Renal cortex interstitium (tissue), 11 donors: ENCODE measurements at regions not wholly inside any gene's neighbourhood (a gene's known extent, or its start where the extent isn't known, plus 50 kb on each side); places are given as distances from the start of the nearest gene placed in this dataset.
A peak's percentile ranks its signal among the peaks of the same experiment; 100 is the strongest.

Experiments used
- DNase-seq, 11 donors: peaks; one replicate each; pipeline ENCODE4 v3.0.0-alpha.2; 2013; ENCODE audit warnings: low read depth in 9 of 11, low spot score in 4 of 11; ENCODE audit errors: extremely low read depth in 1 of 11

- no peak for DNase-seq
These were observed 295.7 kb downstream of the CDC5L start for GRCh38 chr6:44682987-44683779.

DNA sequence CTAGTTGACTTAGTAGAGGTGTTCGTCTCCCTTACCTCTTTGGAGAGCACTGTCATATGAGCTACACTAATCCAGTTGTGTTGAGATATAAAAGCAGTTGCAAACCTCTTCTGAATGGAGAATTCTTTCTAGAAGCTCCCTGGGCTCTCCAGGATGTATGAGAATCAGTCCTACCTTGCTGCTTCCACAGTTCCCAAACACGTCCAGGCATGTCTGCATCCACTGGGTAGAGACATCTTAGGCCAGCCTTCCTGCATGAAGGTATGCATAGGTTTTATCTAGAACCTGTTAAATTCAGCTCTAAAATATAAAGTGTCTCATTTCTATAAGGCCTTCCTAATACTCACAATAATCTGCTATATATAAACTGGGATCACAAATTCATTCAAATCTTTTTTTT is 297.7 kb downstream of the CDC5L start:
- no peak for DNase-seq

DNA sequence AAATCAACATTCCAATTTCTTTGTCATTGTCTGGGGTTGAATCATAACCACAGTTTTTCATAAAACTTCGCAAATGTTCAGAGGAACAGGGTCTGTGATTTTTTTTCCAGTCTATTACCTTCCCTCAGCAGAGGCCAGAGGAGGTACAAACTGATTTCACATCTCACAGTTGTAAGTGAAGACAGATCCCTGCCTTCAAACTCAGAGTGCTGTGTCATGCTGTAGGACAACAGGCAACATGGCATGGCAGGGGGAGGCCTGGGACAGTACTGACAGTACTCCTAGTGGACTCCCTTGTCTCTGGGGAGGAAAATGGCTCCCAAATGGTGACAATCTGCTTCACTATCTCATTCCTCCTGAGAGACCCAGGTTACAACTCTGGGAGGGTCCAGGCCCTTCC is 308.6 kb downstream of the CDC5L start:
- no peak for DNase-seq

- no peak for DNase-seq
These were observed 309.2 kb downstream of the CDC5L start for GRCh38 chr6:44696686-44697085.

- DNase-seq, result no peak
These were observed 309.8 kb downstream of the CDC5L start for GRCh38 chr6:44697327-44697726.

DNA sequence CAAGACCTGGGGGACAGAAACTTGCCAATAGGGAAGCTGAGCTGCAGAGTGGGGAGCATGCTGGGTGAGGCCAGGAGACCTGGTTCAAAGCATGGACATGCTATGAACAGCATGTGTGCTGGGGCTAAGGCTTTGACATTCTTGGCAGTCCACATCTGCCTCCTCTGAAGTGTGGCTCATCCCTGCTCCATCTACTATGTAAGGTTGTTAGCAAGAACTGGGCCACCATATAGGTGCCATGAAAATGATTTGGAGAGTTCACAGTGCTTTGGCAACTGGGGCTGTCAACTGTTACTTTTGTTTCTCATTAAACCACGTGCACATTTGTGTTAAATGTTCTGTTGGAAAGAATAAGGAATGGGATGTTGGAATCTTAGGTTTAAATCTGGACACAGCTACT is 311.1 kb downstream of the CDC5L start:
- DNase-seq, result no peak

GRCh38 chr6:44699082-44699481 is 311.6 kb downstream of the CDC5L start:
- no peak for DNase-seq

DNA sequence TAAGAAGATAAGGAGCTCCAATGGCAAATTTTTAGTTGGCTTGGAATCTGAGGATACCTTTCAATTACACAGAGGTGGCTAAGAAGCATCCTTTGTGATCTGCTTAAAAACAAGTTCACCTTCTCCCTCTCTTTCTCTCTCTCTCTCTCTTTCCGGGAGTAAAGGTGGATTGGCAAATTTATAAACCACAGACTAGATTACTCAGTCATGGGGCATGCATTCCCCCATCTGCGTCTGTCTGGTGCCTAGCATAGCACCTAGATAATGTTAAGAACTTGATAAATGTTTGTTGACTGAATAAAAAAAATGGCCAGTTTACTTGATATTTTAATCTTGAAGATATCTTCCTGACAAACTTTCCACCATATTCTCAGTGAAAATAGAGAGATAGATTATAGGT is 312.3 kb downstream of the CDC5L start:
- DNase-seq, result no peak

DNA sequence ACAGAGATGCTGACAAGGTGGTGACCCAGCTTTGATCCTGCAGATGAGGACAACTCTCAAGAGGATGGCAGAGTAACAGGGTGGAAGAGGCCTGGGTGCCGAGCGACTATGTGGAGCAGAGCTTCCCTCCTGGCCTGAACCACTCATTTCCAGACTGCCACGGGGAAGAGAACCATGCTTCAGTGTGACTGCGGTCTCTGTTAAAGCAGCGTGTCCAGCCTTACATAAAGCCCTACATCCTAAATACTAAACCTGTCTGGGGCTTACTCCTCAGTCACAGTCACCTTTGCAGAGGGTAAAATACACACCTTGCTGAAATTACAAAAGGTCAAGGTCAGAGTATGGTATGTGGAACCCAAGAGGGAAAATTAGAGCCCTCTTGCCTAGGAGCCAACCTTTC is 312.9 kb downstream of the CDC5L start:
- no peak for DNase-seq

DNA sequence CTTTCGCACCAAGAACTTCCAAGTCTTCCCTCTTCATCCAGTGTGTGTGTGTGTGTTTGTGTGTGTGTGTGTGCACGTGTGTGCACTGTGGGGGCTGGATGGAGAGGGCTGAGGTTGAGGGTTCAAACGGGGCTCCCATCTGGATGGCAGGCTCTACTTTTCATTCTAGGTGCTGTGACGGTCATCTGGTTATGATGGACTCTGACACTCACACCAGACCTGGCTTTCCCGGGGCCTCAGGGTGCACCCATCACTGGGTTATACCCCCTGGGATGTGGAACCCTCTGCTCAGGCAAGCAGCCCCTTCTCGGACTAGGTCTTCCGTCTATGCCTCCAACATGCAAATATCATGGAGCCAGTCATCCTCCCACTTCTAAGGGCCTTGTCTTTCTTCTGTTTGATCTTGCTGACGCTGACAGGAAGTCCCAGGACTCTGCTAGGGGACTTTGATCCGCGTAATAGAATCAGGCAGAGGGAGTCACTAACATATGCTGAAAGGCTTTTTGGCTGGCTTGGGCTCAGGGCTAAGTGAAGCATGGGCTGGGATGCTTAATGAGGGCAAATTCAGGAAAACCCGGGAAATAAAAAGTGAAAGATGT is 313.6 kb downstream of the CDC5L start:
- no peak for DNase-seq

DNA sequence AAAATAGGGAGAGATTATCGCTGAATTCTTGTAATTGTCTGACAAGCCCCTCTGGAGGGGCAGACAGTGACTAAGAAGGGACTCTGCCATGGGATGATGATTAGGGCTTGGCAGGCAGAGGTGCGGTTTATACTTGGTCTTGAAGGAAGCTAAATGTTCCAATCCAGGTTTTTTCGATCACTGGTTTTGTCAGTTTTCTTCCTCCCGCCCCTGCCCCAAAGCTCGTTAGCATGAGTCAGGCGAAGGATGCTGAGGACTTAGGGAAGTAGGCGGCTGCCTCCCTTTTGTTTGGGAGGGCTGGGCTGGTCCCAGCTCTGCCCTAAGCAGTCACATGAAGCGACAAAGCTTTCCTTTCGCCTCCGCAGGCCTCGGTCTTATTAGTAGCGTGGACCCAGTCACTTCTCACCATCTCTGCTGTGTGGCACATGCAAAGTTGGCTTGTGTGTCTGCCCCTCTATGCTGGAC is 314.2 kb downstream of the CDC5L start:
- DNase-seq, result no peak

- no peak for DNase-seq
These were observed 314.8 kb downstream of the CDC5L start for GRCh38 chr6:44702292-44702691.

GRCh38 chr6:44704240-44705150 is 317.0 kb downstream of the CDC5L start:
- DNase-seq, result no peak

DNA sequence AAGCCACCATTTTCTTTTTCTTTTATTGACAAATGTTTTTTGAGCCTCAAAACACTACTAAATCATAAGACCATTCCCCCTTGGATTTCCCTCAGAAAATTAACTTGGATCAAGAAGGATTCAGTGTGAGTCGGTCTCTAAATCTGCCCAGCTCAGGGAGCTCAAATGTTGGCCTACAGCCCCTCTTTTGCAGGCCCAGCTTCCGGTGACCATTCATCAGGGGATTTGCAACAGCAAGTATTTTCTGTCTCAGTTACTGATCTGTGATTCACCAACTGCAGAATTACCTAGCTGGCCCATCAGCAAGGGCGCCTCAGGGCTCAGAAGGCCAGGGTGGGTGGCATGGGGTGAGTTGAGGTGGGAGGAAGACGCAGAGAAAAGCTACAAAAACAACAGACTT is 318.1 kb downstream of the CDC5L start:
- no peak for DNase-seq

GRCh38 chr6:44706011-44706410 is 318.5 kb downstream of the CDC5L start:
- DNase-seq, result no peak

GRCh38 chr6:44708208-44708607 is 320.7 kb downstream of the CDC5L start:
- DNase-seq, result no peak

DNA sequence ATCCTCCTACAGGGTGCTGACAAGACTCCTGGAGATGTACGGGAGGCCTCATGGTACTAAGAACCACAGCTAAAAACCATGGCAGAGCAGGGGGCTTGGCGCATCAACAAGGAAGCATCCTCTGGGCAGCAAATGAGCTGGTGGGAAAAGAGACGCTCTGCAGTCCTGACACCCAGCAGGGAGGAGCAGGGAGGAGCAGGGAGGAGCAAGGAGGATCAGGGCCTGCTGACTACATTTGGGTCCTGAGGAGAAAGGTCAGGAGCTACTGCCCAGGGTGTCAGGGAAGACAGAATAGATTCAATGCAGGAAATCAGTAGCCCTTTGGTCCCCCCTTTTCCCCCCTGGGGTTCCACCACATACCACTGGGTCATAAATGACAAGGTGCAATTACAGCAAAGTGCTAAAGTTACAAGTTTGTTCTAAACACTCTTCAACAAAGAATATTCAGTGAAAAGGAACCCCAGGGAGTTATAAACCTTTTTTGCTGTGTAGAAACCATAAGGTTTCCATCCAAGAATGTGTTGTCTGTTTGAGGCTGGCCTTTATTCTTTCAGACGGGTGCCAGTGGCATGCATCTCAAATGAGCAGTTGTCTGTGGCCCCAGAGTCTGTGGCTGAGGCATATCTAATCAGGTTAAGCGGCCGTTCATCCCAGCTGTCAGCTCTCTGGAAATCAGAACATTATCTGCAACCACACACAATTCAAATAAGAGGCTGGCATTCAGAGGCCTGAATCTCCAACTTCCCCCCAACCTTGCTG is 325.0 kb downstream of the CDC5L start:
- no peak for DNase-seq

- DNase-seq, result peak in 1 of 11 donors; percentile 23
These were observed 327.7 kb downstream of the CDC5L start for GRCh38 chr6:44715188-44715587.

GRCh38 chr6:44715925-44716324 is 328.4 kb downstream of the CDC5L start:
- DNase-seq, result no peak
